Vagina (tissue), 2 donors: ENCODE measurements at regions not wholly inside any gene's neighbourhood (a gene's known extent, or its start where the extent isn't known, plus 50 kb on each side); places are given as distances from the start of the nearest gene placed in this dataset.

Experiments used
- DNase-seq, 2 donors: peaks; one replicate each; pipeline ENCODE4 v3.0.0-alpha.2; 2017; ENCODE audit errors: extremely low spot score in 2 of 2
- H3K27ac ChIP-seq: fragments of 200-600 bp; sonication (generic); one replicate; pipeline ENCODE4 v1.5.1; 2019
- H3K27me3 ChIP-seq: fragments of 200-600 bp; sonication (generic); one replicate; pipeline ENCODE4 v1.5.1; 2019
- H3K36me3 ChIP-seq, 2 donors: fragments of 200-600 bp; sonication (generic); one replicate each; pipeline ENCODE4 v1.5.1; 2017 to 2019
- H3K4me1 ChIP-seq: fragments of 200-600 bp; sonication (generic); one replicate; pipeline ENCODE4 v1.5.1; 2019
- H3K4me3 ChIP-seq, 2 donors: fragments of 200-600 bp; sonication (generic); 1 replicate in 1 of 2; 2 replicates in 1 of 2; pipeline ENCODE4 v1.5.1; 2016 to 2019
- H3K9me3 ChIP-seq: fragments of 200-600 bp; sonication (generic); one replicate; pipeline ENCODE4 v1.5.1; 2019
- CTCF ChIP-seq, 3 experiments: fragments of 450-650 bp in 2 of 3; fragments of 200-600 bp in 1 of 3; sonication (generic) in 1 of 3; IDR thresholded peaks; one replicate each; pipeline ENCODE4 v1.5.1; 2017 to 2019; ENCODE audit warnings: antibody characterized with exemption in 3 of 3, mild to moderate bottlenecking in 2 of 3, moderate library complexity in 2 of 3
- POLR2A ChIP-seq, 2 donors: fragments of 450-650 bp; IDR thresholded peaks; one replicate each; pipeline ENCODE4 v1.6.1; 2017; ENCODE audit warnings: antibody characterized with exemption in 2 of 2, mild to moderate bottlenecking in 2 of 2, moderate library complexity in 2 of 2
- POLR2AphosphoS5 ChIP-seq, 2 donors: sonication (generic); formaldehyde crosslinking; IDR thresholded peaks; one replicate each; pipeline ENCODE4 v1.9.0; 2017; ENCODE audit warnings: antibody characterized with exemption in 2 of 2, mild to moderate bottlenecking in 2 of 2, low read depth in 1 of 2; ENCODE audit not compliant: insufficient read depth in 1 of 2
- intact Hi-C: fragments of 100-400 bp; cut with DNase I; formaldehyde crosslinking; loops from one replicate; pipeline ENCODE4 v1.15.1; 2023

- Histone ChIP-seq H3K4me1 (no peaks in the 10 kb centered on the region), H3K27me3 (no peaks in the 10 kb centered on the region), H3K4me3 (no peak overlapping the region), H3K36me3 (no peaks in the 10 kb centered on the region), H3K9me3 (no peaks in the 10 kb centered on the region), H3K27ac (no peak overlapping the region)
- DNase-seq, result no peak
- intact Hi-C loops, result no loop called here
- TF ChIP-seq POLR2A (IDR thresholded peaks at IDR 0.05) (no peak), CTCF (IDR thresholded peaks at IDR 0.05) (no peak), POLR2AphosphoS5 (IDR thresholded peaks at IDR 0.05; ENCODE audit: insufficient read depth in 1 of 2, low read depth in 1 of 2) (no peak)
These were observed 61.4 kb upstream of the LRRC7 start for GRCh38 chr1:69506311-69506710.

GRCh38 chr1:69506721-69507120 is 61.0 kb upstream of the LRRC7 start:
- no peak overlapping the region for H3K27ac ChIP-seq
- DNase-seq, result no peak
- H3K9me3 ChIP-seq, result no peaks in the 10 kb centered on the region
- TF ChIP-seq POLR2A (IDR thresholded peaks at IDR 0.05), result no peak
- no peaks in the 10 kb centered on the region for H3K27me3 ChIP-seq
- intact Hi-C loops, result no loop called here
- H3K36me3 ChIP-seq, result no peaks in the 10 kb centered on the region
- H3K4me3 ChIP-seq, result no peak overlapping the region
- no peaks in the 10 kb centered on the region for H3K4me1 ChIP-seq

- H3K4me1 ChIP-seq, result no peaks in the 10 kb centered on the region
- H3K36me3 ChIP-seq, result no peaks in the 10 kb centered on the region
- DNase-seq, result no peak
- intact Hi-C loops, result no loop called here
- TF ChIP-seq POLR2AphosphoS5 (IDR thresholded peaks at IDR 0.05; ENCODE audit: insufficient read depth in 1 of 2, low read depth in 1 of 2), result no peak
- no peak for TF ChIP-seq POLR2A (IDR thresholded peaks at IDR 0.05)
- no peak for TF ChIP-seq CTCF (IDR thresholded peaks at IDR 0.05)
- no peak overlapping the region for H3K4me3 ChIP-seq
- H3K9me3 ChIP-seq, result no peaks in the 10 kb centered on the region
- H3K27ac ChIP-seq, result no peak overlapping the region
- H3K27me3 ChIP-seq, result no peaks in the 10 kb centered on the region
These were observed 57.7 kb upstream of the LRRC7 start for GRCh38 chr1:69510026-69510425.

- no peaks in the 10 kb centered on the region for H3K27me3 ChIP-seq
- DNase-seq, result no peak
- H3K4me1 ChIP-seq, result no peaks in the 10 kb centered on the region
- no peak overlapping the region for H3K4me3 ChIP-seq
- H3K36me3 ChIP-seq, result no peaks in the 10 kb centered on the region
- no peaks in the 10 kb centered on the region for H3K9me3 ChIP-seq
- TF ChIP-seq CTCF (IDR thresholded peaks at IDR 0.05), result no peak
- no peak for TF ChIP-seq POLR2AphosphoS5 (IDR thresholded peaks at IDR 0.05; ENCODE audit: insufficient read depth in 1 of 2, low read depth in 1 of 2)
- no peak for TF ChIP-seq POLR2A (IDR thresholded peaks at IDR 0.05)
- H3K27ac ChIP-seq, result no peak overlapping the region
- intact Hi-C loops, result no loop called here
These were observed 56.1 kb upstream of the LRRC7 start for GRCh38 chr1:69511426-69512192.

- intact Hi-C loops, result no loop called here
- no peak overlapping the region for H3K27ac ChIP-seq
- H3K36me3 ChIP-seq, result no peaks in the 10 kb centered on the region
- TF ChIP-seq POLR2A (IDR thresholded peaks at IDR 0.05) (no peak), CTCF (IDR thresholded peaks at IDR 0.05) (no peak)
- H3K9me3 ChIP-seq, result no peaks in the 10 kb centered on the region
- DNase-seq, result no peak
- no peaks in the 10 kb centered on the region for H3K27me3 ChIP-seq
- H3K4me3 ChIP-seq, result no peak overlapping the region
- no peaks in the 10 kb centered on the region for H3K4me1 ChIP-seq
These were observed 54.1 kb upstream of the LRRC7 start for GRCh38 chr1:69513601-69514000.
